Neural crest cell (in vitro differentiated cells): ENCODE measurements at regions not wholly inside any gene's neighbourhood (a gene's known extent, or its start where the extent isn't known, plus 50 kb on each side); places are given as distances from the start of the nearest gene placed in this dataset.

Source experiments
- DNase-seq: peaks from one replicate; pipeline ENCODE4 v3.0.0; 2021; ENCODE audit warnings: low read depth, mixed read lengths, low spot score
- H3K27ac Mint-ChIP-seq: one replicate; pipeline ENCODE4 v1.8.0; 2021; ENCODE audit warnings: mild to moderate bottlenecking, mixed read lengths; ENCODE audit not compliant: unreplicated experiment
- H3K27me3 Mint-ChIP-seq: 2 replicates; pipeline ENCODE4 v1.8.0; 2021; ENCODE audit warnings: low read depth, mild to moderate bottlenecking, mixed read lengths
- H3K36me3 Mint-ChIP-seq: 2 replicates; pipeline ENCODE4 v1.8.0; 2021; ENCODE audit warnings: low read depth, mild to moderate bottlenecking, mixed read lengths
- H3K4me1 Mint-ChIP-seq: 2 replicates; pipeline ENCODE4 v1.8.0; 2021; ENCODE audit warnings: mixed read lengths
- H3K4me3 Mint-ChIP-seq: one replicate; pipeline ENCODE4 v1.8.0; 2021; ENCODE audit warnings: mild to moderate bottlenecking, mixed read lengths
- H3K9me3 Mint-ChIP-seq: 2 replicates; pipeline ENCODE4 v1.8.0; 2021; ENCODE audit warnings: mixed read lengths
- TF ChIP-seq, protein P1 (sequence below): fragments of 200-600 bp; sonication (generic); conservative IDR thresholded peaks from 2 replicates; pipeline ENCODE4 v1.5.0; 2021; ENCODE audit warnings: antibody characterized with exemption, mild to moderate bottlenecking

- Mint-ChIP-seq H3K4me1 (peaks cover 51% of the 10 kb centered on the region), H3K27me3 (no peaks in the 10 kb centered on the region), H3K9me3 (peaks cover 2% of the 10 kb centered on the region), H3K36me3 (peaks cover 3% of the 10 kb centered on the region), H3K4me3 (peak overlapping the region; percentile 44), H3K27ac (peak overlapping the region; percentile 24)
- DNase-seq = no peak
- TF ChIP-seq, protein P1, sequence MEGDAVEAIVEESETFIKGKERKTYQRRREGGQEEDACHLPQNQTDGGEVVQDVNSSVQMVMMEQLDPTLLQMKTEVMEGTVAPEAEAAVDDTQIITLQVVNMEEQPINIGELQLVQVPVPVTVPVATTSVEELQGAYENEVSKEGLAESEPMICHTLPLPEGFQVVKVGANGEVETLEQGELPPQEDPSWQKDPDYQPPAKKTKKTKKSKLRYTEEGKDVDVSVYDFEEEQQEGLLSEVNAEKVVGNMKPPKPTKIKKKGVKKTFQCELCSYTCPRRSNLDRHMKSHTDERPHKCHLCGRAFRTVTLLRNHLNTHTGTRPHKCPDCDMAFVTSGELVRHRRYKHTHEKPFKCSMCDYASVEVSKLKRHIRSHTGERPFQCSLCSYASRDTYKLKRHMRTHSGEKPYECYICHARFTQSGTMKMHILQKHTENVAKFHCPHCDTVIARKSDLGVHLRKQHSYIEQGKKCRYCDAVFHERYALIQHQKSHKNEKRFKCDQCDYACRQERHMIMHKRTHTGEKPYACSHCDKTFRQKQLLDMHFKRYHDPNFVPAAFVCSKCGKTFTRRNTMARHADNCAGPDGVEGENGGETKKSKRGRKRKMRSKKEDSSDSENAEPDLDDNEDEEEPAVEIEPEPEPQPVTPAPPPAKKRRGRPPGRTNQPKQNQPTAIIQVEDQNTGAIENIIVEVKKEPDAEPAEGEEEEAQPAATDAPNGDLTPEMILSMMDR = no peak
These were observed 157.2 kb upstream of the DMRT1 start for GRCh38 chr9:684054-684890.

GRCh38 chr9:684941-685340 lies 156.6 kb upstream of the DMRT1 start:
- H3K4me1 Mint-ChIP-seq = peaks cover 47% of the 10 kb centered on the region
- peaks cover 3% of the 10 kb centered on the region for H3K36me3 Mint-ChIP-seq
- H3K27me3 Mint-ChIP-seq = no peaks in the 10 kb centered on the region
- H3K27ac Mint-ChIP-seq = peak overlapping the region; percentile 24
- peaks cover 2% of the 10 kb centered on the region for H3K9me3 Mint-ChIP-seq
- H3K4me3 Mint-ChIP-seq = peak overlapping the region; percentile 44
- TF ChIP-seq, protein P1 = no peak
- no peak for DNase-seq

DNA sequence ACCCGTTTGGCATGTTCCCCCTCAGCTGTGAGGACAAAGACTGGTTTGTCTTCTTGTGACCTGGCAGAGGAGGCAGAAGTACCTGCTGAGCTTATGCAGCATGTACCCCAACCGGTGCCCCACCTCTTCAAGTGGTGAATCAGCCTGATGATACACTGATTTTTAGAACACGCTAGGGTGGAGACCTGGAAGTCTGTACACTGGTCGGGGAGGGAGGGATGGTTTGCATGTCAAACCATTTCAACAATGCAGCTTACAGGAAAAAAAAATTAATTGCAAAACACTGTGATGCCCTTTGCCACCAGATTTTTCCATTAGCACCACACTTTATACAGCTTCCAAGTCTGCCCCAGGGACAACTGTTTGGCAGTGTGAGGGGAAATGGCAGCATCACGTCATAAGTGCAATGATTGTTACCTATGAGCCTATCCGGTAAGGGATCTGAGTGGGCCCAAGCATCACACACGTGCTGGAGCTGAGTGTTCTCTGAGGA lies 155.1 kb upstream of the DMRT1 start:
- DNase-seq = no peak
- TF ChIP-seq, protein P1 = no peak
- no peaks in the 10 kb centered on the region for H3K27me3 Mint-ChIP-seq
- peaks cover 54% of the 10 kb centered on the region for H3K4me1 Mint-ChIP-seq
- H3K4me3 Mint-ChIP-seq = peak overlapping the region; percentile 9
- H3K9me3 Mint-ChIP-seq = peaks cover 2% of the 10 kb centered on the region
- H3K27ac Mint-ChIP-seq = no peak overlapping the region
- H3K36me3 Mint-ChIP-seq = peaks cover 3% of the 10 kb centered on the region

- Mint-ChIP-seq H3K9me3 (peaks cover 2% of the 10 kb centered on the region), H3K4me3 (peak overlapping the region; percentile 50), H3K27me3 (no peaks in the 10 kb centered on the region), H3K4me1 (peaks cover 60% of the 10 kb centered on the region), H3K27ac (no peak overlapping the region), H3K36me3 (peaks cover 3% of the 10 kb centered on the region)
- DNase-seq = no peak
- TF ChIP-seq, protein P1 = no peak
These were observed 154.3 kb upstream of the DMRT1 start for GRCh38 chr9:687034-687785.

DNA sequence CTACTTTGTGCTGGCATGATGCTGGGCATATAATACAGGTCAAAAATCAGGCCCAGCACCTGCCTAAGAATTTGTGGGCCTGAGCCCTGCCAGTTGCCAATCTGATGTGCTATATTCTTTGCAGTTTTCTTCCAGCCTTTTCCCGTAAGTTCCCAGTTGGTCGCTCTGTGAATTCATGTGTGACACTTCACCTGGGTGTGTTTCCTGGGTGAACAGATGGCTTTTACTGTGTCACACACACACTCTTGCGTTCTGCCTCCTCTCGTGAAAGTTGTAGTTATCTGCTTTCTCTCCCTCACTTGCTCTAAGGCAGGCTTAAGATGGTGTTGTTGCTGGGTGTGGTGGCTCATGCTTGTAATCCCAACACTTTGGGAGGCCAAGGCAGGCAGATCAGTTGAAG lies 153.5 kb upstream of the DMRT1 start:
- DNase-seq = no peak
- Mint-ChIP-seq H3K4me1 (peaks cover 59% of the 10 kb centered on the region), H3K27ac (no peak overlapping the region), H3K4me3 (no peak overlapping the region), H3K27me3 (no peaks in the 10 kb centered on the region), H3K36me3 (peaks cover 3% of the 10 kb centered on the region), H3K9me3 (peaks cover 2% of the 10 kb centered on the region)
- TF ChIP-seq, protein P1 = no peak
